Keratinocyte (primary cell): ENCODE measurements at regions not wholly inside any gene's neighbourhood (a gene's known extent, or its start where the extent isn't known, plus 50 kb on each side); places are given as distances from the start of the nearest gene placed in this dataset.

ENCODE experiments used
- DNase-seq: peaks from one replicate; pipeline ENCODE4 v3.0.0-alpha.2; 2011; ENCODE audit warnings: low read depth, missing footprints, low spot score
- FAIRE-seq: peaks from 2 replicates; lab custom pipeline; 2011; peaks lifted over from hg19 to GRCh38; lab: Jason Lieb, UNC
- H2AFZ ChIP-seq: 2 replicates; pipeline ENCODE4 v1.6.0; 2012; ENCODE audit warnings: low read length, control low read depth, inconsistent platforms; ENCODE audit not compliant: control insufficient read depth
- H3K27ac ChIP-seq: 2 replicates; pipeline ENCODE4 v1.5.1; 2011; ENCODE audit warnings: low read length; ENCODE audit not compliant: control insufficient read depth, insufficient read depth
- H3K27me3 ChIP-seq: 3 replicates; pipeline ENCODE4 v1.6.0; 2011; ENCODE audit warnings: low read length; ENCODE audit not compliant: control insufficient read depth, insufficient read depth; ENCODE audit errors: extremely low read depth
- H3K36me3 ChIP-seq, 2 experiments: 2 replicates in 1 of 2; 3 replicates in 1 of 2; pipeline ENCODE4 v1.5.1; 2011; ENCODE audit warnings: low read length in 2 of 2, mild to moderate bottlenecking in 1 of 2; ENCODE audit not compliant: control insufficient read depth in 2 of 2, insufficient read depth in 2 of 2; ENCODE audit errors: extremely low read depth in 1 of 2
- H3K4me1 ChIP-seq: 3 replicates; pipeline ENCODE4 v1.5.1; 2011; ENCODE audit warnings: low read length; ENCODE audit not compliant: control insufficient read depth, insufficient read depth; ENCODE audit errors: extremely low read depth
- H3K4me2 ChIP-seq: 3 replicates; pipeline ENCODE4 v1.6.0; 2011; ENCODE audit warnings: low read depth, low read length; ENCODE audit not compliant: control insufficient read depth, insufficient read depth; ENCODE audit errors: extremely low read depth
- H3K4me3 ChIP-seq, 3 experiments: fragments of 200-600 bp in 1 of 3; sonication (generic) in 1 of 3; 2 replicates in 2 of 3; 3 replicates in 1 of 3; pipeline ENCODE4 v1.5.1; 2011 to 2016; ENCODE audit warnings: low read length in 3 of 3, mild to moderate bottlenecking in 3 of 3, control low read depth in 2 of 3, inconsistent platforms in 1 of 3, low read depth in 1 of 3, mixed read lengths in 1 of 3, mixed run types in 1 of 3, moderate library complexity in 1 of 3; ENCODE audit not compliant: control insufficient read depth in 2 of 3, insufficient read depth in 2 of 3; ENCODE audit errors: extremely low read depth in 1 of 3
- H3K79me2 ChIP-seq: 2 replicates; pipeline ENCODE4 v1.6.0; 2012; ENCODE audit warnings: low read length; ENCODE audit not compliant: control insufficient read depth, insufficient read depth
- H3K9ac ChIP-seq: 3 replicates; pipeline ENCODE4 v1.6.0; 2011; ENCODE audit warnings: low read length; ENCODE audit not compliant: control insufficient read depth, insufficient read depth; ENCODE audit errors: extremely low read depth
- H3K9me1 ChIP-seq: 3 replicates; pipeline ENCODE4 v1.6.0; 2011; ENCODE audit warnings: low read length; ENCODE audit not compliant: control insufficient read depth, insufficient read depth; ENCODE audit errors: extremely low read depth
- H3K9me3 ChIP-seq: 2 replicates; pipeline ENCODE4 v1.5.1; 2012; ENCODE audit warnings: low read depth, low read length; ENCODE audit not compliant: control insufficient read depth
- H4K20me1 ChIP-seq: 3 replicates; pipeline ENCODE4 v1.6.0; 2011; ENCODE audit warnings: low read length; ENCODE audit not compliant: control insufficient read depth, insufficient read depth; ENCODE audit errors: extremely low read depth
- EZH2 ChIP-seq: IDR thresholded peaks from one replicate; pipeline ENCODE4 v1.6.1; 2012; ENCODE audit warnings: inconsistent platforms, mild to moderate bottlenecking, low read length, moderate library complexity
- dilution Hi-C: fragments of 300-500 bp; cut with MboI; formaldehyde crosslinking; loops from one replicate; pipeline ENCODE4 v1.7.0; 2020; ENCODE audit warnings: low sequenced_read_pairs; ENCODE audit not compliant: extremely low pct_ligation_motif_present
- TF ChIP-seq, protein P1 (sequence below), 3 experiments: IDR thresholded peaks in 1 of 3; conservative IDR thresholded peaks in 1 of 3; optimal IDR thresholded peaks in 1 of 3; 2 replicates in 2 of 3; 3 replicates in 1 of 3; pipeline versions ENCODE3 to v1.5.1; 2011; ENCODE audit warnings: low read length in 3 of 3, mild to moderate bottlenecking in 3 of 3, moderate library complexity in 2 of 3, control low read depth in 1 of 3, inconsistent platforms in 1 of 3; ENCODE audit not compliant: insufficient read depth in 2 of 3; ENCODE audit errors: extremely low read depth in 1 of 3

DNA sequence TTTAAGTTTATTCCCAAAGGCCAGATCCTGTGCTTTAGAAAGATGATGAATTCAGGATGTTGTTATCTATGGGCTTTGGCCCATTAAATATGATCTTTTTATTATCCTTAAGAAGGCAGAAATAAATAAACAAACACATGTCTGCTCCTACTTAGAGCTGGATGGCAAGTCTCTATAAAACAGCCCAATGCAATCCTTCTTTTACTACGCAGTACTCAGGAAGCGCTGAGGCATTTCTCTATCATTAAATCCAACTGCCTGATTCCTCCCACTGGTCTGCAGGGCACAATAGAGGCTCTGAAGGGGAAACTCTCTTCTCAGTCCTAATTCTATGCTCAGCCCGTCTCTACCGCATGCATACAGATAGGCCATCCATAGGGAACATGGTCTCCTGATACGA is 144.5 kb upstream of the TMEM72 start:
- H3K9me1 ChIP-seq: no peaks in the 10 kb centered on the region
- H4K20me1 ChIP-seq: no peaks in the 10 kb centered on the region
- no peak for FAIRE-seq
- H3K4me3 ChIP-seq: no peak overlapping the region
- no peaks in the 10 kb centered on the region for H3K79me2 ChIP-seq
- no peak overlapping the region for H2AFZ ChIP-seq
- H3K4me2 ChIP-seq: no peak overlapping the region
- no peak overlapping the region for H3K27ac ChIP-seq
- dilution Hi-C loops: no loop called here
- H3K9ac ChIP-seq: no peak overlapping the region
- no peaks in the 10 kb centered on the region for H3K9me3 ChIP-seq
- no peaks in the 10 kb centered on the region for H3K27me3 ChIP-seq
- no peak for DNase-seq
- H3K36me3 ChIP-seq: no peaks in the 10 kb centered on the region
- H3K4me1 ChIP-seq: no peaks in the 10 kb centered on the region
- TF ChIP-seq, protein P1, sequence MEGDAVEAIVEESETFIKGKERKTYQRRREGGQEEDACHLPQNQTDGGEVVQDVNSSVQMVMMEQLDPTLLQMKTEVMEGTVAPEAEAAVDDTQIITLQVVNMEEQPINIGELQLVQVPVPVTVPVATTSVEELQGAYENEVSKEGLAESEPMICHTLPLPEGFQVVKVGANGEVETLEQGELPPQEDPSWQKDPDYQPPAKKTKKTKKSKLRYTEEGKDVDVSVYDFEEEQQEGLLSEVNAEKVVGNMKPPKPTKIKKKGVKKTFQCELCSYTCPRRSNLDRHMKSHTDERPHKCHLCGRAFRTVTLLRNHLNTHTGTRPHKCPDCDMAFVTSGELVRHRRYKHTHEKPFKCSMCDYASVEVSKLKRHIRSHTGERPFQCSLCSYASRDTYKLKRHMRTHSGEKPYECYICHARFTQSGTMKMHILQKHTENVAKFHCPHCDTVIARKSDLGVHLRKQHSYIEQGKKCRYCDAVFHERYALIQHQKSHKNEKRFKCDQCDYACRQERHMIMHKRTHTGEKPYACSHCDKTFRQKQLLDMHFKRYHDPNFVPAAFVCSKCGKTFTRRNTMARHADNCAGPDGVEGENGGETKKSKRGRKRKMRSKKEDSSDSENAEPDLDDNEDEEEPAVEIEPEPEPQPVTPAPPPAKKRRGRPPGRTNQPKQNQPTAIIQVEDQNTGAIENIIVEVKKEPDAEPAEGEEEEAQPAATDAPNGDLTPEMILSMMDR (optimal IDR thresholded peaks at IDR 0.05 in 1 of 3, IDR thresholded peaks at IDR 0.05 in 1 of 3, conservative IDR thresholded peaks at IDR 0.05 in 1 of 3; ENCODE audit: extremely low read depth in 1 of 3, insufficient read depth in 2 of 3, low read length in 3 of 3): no peak
- TF ChIP-seq EZH2: no peak

DNA sequence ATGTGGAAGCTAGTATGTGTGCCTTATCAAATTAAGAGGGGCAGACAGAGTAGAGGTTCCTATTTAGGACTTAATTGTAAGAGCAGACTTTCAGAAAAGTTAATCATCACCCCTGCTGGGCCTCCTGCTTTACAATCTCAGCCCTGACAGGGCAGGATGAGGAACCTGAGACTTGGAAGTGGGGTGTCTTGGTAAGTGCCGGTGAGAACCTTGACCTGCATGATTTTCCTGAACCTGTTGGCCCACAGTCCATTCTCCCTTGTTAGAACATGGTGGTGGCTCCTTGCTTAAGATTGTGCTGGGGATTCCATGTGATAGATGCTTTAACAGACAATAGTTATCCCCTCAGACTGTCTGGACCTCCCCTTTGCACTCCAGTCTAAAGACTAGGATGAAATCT is 141.7 kb upstream of the TMEM72 start:
- Histone ChIP-seq H3K4me3 (no peak overlapping the region), H3K9me3 (no peaks in the 10 kb centered on the region), H3K4me1 (no peaks in the 10 kb centered on the region), H3K27me3 (no peaks in the 10 kb centered on the region), H4K20me1 (no peaks in the 10 kb centered on the region), H3K36me3 (no peaks in the 10 kb centered on the region), H3K79me2 (no peaks in the 10 kb centered on the region), H3K9me1 (no peaks in the 10 kb centered on the region), H3K27ac (no peak overlapping the region), H2AFZ (no peak overlapping the region), H3K4me2 (no peak overlapping the region), H3K9ac (no peak overlapping the region)
- TF ChIP-seq, protein P1 (optimal IDR thresholded peaks at IDR 0.05 in 1 of 3, IDR thresholded peaks at IDR 0.05 in 1 of 3, conservative IDR thresholded peaks at IDR 0.05 in 1 of 3; ENCODE audit: extremely low read depth in 1 of 3, insufficient read depth in 2 of 3, low read length in 3 of 3): no peak
- no peak for TF ChIP-seq EZH2
- FAIRE-seq (no peak), DNase-seq (no peak)
- dilution Hi-C loops: no loop called here
